MM.1S (cell line): ENCODE measurements at regions not wholly inside any gene's neighbourhood (a gene's known extent, or its start where the extent isn't known, plus 50 kb on each side); places are given as distances from the start of the nearest gene placed in this dataset.

Experiments
- CTCF ChIP-seq: fragments of 300-600 bp; sonication (generic); IDR thresholded peaks from 2 replicates; pipeline ENCODE4 v1.5.1; 2016; ENCODE audit warnings: antibody characterized with exemption, low read length, mixed read lengths
- EZH2 ChIP-seq: fragments of 300-600 bp; sonication (generic); optimal IDR thresholded peaks from 2 replicates; pipeline ENCODE3; 2017; ENCODE audit warnings: low read depth, mild to moderate bottlenecking, antibody characterized with exemption, low read length, mixed read lengths

GRCh38 chr2:67579216-67579615 lies 182.1 kb downstream of the ETAA1 start:
- TF ChIP-seq EZH2 (no peak), CTCF (no peak)
